ENCODE measurements at regions not wholly inside any gene's neighbourhood (a gene's known extent, or its start where the extent isn't known, plus 50 kb on each side); places are given as distances from the start of the nearest gene placed in this dataset.

DNA sequence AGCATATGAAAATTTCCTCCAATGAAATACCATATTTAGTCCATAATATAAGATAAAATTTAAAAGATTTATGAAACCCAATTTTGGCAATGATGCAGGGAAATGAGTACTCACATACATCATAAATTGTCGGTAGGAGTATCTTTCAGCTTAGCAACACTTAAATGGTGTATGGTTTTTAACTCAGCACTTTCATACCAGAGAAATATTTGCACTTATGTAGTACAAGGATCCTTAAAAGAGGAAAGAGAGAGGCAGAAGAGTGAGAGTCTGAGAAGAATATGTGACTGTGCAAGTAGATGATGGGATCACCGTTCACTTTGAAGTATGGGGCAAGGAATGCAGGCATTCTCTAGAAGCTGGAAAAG, 379.3 kb upstream of the DCN start:
- Mint-ChIP-seq H3K27me3 (no peaks in the 10 kb centered on the region), H3K36me3 (ENCODE audit: low read depth) (peaks cover 4% of the 10 kb centered on the region), H3K27ac (peak overlapping the region; percentile 27), H3K4me1 (ENCODE audit: low read depth) (peaks cover 28% of the 10 kb centered on the region), H3K4me3 (no peak overlapping the region), H3K9me3 (peaks cover 21% of the 10 kb centered on the region)
- intact Hi-C loops (cut with micrococcal nuclease), result no loop called here
- ATAC-seq (no peak), DNase-seq (no peak)
- ChIA-PET POLR2A (no interaction called here), CTCF (no interaction called here)
- TF ChIP-seq, protein P1, sequence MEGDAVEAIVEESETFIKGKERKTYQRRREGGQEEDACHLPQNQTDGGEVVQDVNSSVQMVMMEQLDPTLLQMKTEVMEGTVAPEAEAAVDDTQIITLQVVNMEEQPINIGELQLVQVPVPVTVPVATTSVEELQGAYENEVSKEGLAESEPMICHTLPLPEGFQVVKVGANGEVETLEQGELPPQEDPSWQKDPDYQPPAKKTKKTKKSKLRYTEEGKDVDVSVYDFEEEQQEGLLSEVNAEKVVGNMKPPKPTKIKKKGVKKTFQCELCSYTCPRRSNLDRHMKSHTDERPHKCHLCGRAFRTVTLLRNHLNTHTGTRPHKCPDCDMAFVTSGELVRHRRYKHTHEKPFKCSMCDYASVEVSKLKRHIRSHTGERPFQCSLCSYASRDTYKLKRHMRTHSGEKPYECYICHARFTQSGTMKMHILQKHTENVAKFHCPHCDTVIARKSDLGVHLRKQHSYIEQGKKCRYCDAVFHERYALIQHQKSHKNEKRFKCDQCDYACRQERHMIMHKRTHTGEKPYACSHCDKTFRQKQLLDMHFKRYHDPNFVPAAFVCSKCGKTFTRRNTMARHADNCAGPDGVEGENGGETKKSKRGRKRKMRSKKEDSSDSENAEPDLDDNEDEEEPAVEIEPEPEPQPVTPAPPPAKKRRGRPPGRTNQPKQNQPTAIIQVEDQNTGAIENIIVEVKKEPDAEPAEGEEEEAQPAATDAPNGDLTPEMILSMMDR (IDR thresholded peaks at IDR 0.05), result no peak

DNA sequence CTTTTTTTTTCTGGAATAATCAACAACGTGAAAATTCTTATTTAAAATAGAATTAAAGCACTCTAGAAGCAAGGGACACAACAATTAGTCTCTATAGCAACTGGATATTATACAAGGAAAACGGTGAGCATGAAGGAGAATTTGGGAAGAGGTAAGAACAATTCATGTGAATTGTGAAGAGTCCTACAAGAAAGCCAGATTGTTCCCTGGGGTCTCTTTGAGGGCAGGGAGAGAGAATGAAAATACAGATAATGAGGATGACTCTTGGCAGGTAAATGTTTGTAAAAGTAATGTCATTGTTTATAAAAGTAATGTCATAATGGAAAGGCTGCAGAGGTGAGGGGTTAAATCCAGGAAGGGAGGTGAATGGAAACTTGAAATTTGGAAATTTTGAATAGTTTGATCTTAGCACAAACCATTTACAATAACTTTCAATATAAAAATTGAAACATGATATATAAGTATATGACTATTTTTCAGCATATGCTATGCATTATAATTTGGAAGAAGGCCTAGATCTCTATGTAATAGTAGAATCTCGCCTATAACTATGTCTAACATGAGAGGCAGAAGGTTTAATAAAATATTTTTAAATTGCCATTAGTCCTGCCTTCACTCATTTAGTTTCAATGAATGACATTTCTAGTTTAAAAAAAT, 378.8 kb upstream of the DCN start:
- peaks cover 21% of the 10 kb centered on the region for H3K9me3 Mint-ChIP-seq
- no peaks in the 10 kb centered on the region for H3K27me3 Mint-ChIP-seq
- peaks cover 27% of the 10 kb centered on the region for H3K4me1 Mint-ChIP-seq (ENCODE audit: low read depth)
- TF ChIP-seq, protein P1 (IDR thresholded peaks at IDR 0.05), result no peak
- ATAC-seq (no peak), DNase-seq (no peak)
- H3K27ac Mint-ChIP-seq, result peak overlapping the region; percentile 32
- H3K36me3 Mint-ChIP-seq (ENCODE audit: low read depth), result peaks cover 4% of the 10 kb centered on the region
- CTCF ChIA-PET, result no interaction called here
- intact Hi-C loops (cut with micrococcal nuclease), result no loop called here
- POLR2A ChIA-PET, result no interaction called here
- H3K4me3 Mint-ChIP-seq, result no peak overlapping the region

GRCh38 chr12:91556909-91557308, 374.3 kb upstream of the DCN start:
- Mint-ChIP-seq H3K9me3 (peaks cover 19% of the 10 kb centered on the region), H3K4me1 (ENCODE audit: low read depth) (peaks cover 3% of the 10 kb centered on the region), H3K27me3 (peaks cover 4% of the 10 kb centered on the region), H3K4me3 (no peak overlapping the region), H3K27ac (no peak overlapping the region), H3K36me3 (ENCODE audit: low read depth) (peaks cover 4% of the 10 kb centered on the region)
- ATAC-seq, result no peak
- POLR2A ChIA-PET, result no interaction called here
- DNase-seq, result no peak
- intact Hi-C loops (cut with micrococcal nuclease), result no loop called here
- TF ChIP-seq, protein P1 (IDR thresholded peaks at IDR 0.05), result no peak
- CTCF ChIA-PET, result no interaction called here

- H3K9me3 Mint-ChIP-seq, result peaks cover 19% of the 10 kb centered on the region
- H3K27ac Mint-ChIP-seq, result no peak overlapping the region
- no peak overlapping the region for H3K4me3 Mint-ChIP-seq
- peaks cover 4% of the 10 kb centered on the region for H3K27me3 Mint-ChIP-seq
- no peak for DNase-seq
- POLR2A ChIA-PET, result no interaction called here
- CTCF ChIA-PET, result no interaction called here
- H3K36me3 Mint-ChIP-seq (ENCODE audit: low read depth), result peaks cover 4% of the 10 kb centered on the region
- intact Hi-C loops (cut with micrococcal nuclease), result no loop called here
- no peak for ATAC-seq
- H3K4me1 Mint-ChIP-seq (ENCODE audit: low read depth), result no peaks in the 10 kb centered on the region
- TF ChIP-seq, protein P1 (IDR thresholded peaks at IDR 0.05), result no peak
Measured at GRCh38 chr12:91555436-91556415, 373.1 kb upstream of the DCN start.

DNA sequence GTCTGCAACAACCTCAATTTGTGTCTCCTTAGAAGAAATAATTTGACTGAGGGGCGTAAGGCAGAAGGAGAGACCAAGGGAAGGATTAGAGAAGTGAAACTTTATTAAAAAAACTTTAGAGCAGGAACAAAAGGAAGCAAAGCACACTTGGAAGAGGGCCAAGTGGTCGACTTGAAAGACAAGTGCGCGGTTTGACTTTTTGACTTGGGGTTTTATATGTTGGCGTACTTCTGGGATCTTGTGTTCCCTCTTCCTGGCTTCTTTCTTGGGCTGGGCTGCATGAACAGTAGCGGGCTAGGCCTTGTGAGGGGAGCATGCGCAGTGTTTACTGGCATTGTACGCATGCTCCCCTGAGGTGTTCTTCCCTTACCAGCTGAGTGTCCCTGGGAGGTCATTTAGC, 369.3 kb upstream of the DCN start:
- TF ChIP-seq, protein P1 (IDR thresholded peaks at IDR 0.05), result no peak
- intact Hi-C loops (cut with micrococcal nuclease), result no loop called here
- Mint-ChIP-seq H3K27ac (no peak overlapping the region), H3K27me3 (peaks cover 4% of the 10 kb centered on the region), H3K36me3 (ENCODE audit: low read depth) (no peaks in the 10 kb centered on the region), H3K4me1 (ENCODE audit: low read depth) (no peaks in the 10 kb centered on the region), H3K4me3 (no peak overlapping the region), H3K9me3 (no peaks in the 10 kb centered on the region)
- ATAC-seq (no peak), DNase-seq (no peak)
- ChIA-PET POLR2A (no interaction called here), CTCF (no interaction called here)

Data from activated CD8-positive, alpha-beta T cell treated with anti-CD3 and anti-CD28 coated beads for 36 hours (primary cell).